ENCODE measurements at regions not wholly inside any gene's neighbourhood (a gene's known extent, or its start where the extent isn't known, plus 50 kb on each side); places are given as distances from the start of the nearest gene placed in this dataset.

GRCh38 chr3:101966226-101966625 lies 116.9 kb downstream of the NFKBIZ start:
- no peak for TF ChIP-seq CTCF (IDR thresholded peaks at IDR 0.05; ENCODE audit: poor library complexity, severe bottlenecking)
- no peak for TF ChIP-seq EZH2 (IDR thresholded peaks at IDR 0.05; ENCODE audit: borderline replicate concordance, insufficient read depth, low read length, poor library complexity, severe bottlenecking)
